DMS 273 treated with DMSO at 0.1 percent for 48 hours (cell line): ENCODE measurements at regions not wholly inside any gene's neighbourhood (a gene's known extent, or its start where the extent isn't known, plus 50 kb on each side); places are given as distances from the start of the nearest gene placed in this dataset.
A peak's percentile ranks its signal among the peaks of the same experiment; 100 is the strongest.

Source experiments
- DNase-seq: peaks from one replicate; lab custom pipeline; 2025; lab: John Stamatoyannopoulos, UW

DNA sequence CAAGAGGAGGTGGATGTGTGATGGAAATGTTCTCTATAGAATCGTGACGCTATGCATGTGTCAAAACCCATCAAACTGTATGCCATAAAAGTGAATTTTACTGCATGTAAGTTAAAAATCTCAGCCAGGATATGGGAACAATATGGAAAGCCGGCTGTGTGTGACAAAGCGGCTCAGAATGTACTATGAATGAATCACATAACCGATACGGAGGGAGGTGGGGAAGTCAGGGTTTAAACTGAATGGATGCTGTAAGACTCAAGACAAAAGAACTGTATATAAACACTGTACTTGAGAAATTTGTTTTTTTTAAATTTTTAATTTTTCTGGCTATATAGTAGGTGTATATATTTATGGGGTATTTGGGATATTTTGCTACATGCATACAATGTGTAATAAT lies 111.6 kb upstream of the PDE4B start:
- no peak for DNase-seq

DNA sequence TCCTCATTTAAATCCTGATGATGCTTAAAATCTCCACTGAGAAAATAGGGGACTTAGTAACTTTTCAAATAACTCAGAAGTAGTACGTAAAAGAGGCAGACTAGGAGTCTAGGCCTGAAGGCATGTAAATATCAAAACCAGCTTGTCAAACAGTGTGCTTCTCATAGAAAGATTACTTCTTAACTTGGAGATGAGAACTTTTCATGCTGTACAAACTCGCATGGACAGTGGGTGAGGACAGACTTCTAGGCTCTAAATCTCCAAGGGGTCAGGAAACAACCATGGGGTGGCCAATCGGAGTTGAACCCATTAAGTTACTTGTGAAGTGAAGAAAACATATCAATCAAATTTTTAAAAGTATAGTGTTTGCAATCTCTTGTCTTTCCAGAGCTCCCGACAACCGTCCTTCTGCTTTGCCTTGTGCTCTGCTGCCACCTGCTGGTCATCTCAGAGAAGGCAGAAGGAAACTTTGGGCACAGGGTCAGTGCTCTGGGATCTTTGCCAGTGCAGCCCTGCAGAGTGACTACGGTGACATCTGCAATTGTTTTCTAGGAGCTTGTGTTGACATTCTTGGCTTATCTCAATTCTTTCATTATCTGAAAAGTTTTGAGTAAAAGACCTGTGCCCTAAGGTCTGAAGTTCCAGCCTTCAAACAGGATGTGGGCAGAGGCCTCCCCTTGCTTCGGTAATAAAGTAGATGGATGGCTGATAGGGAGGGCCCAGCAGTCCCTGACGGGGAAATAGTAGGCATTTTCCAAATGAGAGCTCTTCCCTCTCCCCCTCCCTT lies 105.1 kb upstream of the PDE4B start:
- DNase-seq, result peak; percentile 14

DNA sequence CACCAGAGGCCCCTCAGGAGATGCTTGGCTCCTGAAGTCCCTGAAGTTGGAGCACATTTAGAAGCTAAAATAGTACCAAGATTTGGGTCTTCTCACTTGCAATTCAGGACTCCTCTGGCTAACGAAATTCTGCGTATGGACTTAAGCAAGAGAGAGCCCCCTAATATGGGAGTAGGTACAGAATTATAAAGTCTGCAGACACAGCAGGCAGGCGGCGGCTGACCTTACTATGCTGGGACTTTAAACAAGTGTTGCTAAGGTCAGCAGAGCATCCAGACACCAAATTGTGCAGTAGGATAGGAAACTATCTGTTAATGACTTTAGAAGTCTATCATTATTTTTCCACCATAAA lies 104.5 kb upstream of the PDE4B start:
- no peak for DNase-seq

- no peak for DNase-seq
These were observed 103.8 kb upstream of the PDE4B start for GRCh38 chr1:65688848-65689247.

GRCh38 chr1:65691152-65691900 lies 101.4 kb upstream of the PDE4B start:
- DNase-seq, result no peak

DNA sequence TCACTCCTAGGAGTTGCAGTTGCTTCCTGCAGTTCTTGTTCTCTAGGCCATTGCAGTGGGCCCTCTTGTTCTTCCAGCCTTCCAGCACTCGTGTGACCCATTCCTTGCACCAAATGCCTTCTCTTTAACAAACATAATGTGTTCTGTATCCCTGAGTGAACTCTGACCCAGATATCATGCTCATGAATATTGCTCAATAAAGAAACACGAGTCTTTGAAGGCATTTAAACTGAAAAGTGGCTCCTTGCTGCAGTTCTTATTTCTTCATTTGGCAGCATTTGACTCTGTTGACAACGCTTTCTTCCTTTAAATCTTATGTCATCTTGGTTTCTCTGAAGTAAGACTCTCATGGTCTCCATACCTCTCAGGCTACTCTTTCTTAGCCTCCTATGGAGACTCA lies 100.7 kb upstream of the PDE4B start:
- no peak for DNase-seq

DNA sequence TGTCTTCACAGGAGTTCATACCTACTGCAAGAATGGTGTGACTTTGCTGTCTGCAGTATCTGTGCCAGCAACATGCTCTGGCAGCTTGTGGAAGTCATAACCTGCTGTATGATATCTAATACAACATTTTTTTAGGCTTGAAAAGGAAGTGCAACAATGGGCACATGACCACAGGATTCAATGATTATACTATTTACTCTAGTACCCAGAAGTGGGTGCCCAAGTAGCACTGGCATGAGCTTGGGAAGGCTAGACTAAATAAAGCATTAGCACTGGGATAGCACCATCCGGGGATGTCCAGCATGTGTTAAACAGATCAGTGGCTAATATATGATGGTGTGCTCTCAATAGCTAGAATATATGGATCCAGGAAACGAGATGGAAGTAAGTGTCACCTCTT lies 98.6 kb upstream of the PDE4B start:
- no peak for DNase-seq

GRCh38 chr1:65694933-65695332 lies 97.8 kb upstream of the PDE4B start:
- no peak for DNase-seq

- DNase-seq, result no peak
These were observed 94.1 kb upstream of the PDE4B start for GRCh38 chr1:65698590-65698989.

- no peak for DNase-seq
These were observed 88.8 kb upstream of the PDE4B start for GRCh38 chr1:65703853-65704252.

GRCh38 chr1:65704318-65704717 lies 88.4 kb upstream of the PDE4B start:
- DNase-seq, result no peak

DNA sequence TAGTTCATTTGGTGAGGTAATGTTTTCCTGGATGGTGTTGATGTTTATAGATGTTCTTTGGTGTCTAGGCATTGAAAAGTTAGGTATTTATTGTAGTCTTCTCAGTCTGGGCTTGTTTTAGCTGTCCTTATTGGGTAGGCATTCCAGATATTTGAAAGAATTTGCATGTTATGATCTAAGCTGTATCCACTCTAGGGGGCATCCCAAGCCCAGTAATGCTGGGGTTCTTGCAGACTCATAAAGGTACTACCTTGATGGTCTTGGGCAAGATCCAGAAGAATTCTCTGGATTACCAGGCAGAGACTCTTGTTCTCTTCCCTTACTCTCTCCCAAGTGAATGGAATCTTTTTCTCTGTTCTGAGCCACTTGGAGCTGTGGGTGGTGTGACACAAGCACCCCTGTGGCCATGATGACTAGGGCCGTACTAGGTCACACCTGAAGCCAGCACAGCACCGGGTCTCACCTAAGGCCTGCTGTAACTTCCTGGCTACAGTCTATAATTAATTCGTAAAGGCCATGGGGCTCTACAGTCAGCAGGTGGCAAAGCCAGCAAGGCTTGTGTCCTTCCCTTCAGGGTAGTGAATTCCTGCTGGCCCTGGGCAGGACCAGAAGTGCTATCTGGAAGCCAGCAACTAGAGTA lies 74.8 kb upstream of the PDE4B start:
- no peak for DNase-seq

DNA sequence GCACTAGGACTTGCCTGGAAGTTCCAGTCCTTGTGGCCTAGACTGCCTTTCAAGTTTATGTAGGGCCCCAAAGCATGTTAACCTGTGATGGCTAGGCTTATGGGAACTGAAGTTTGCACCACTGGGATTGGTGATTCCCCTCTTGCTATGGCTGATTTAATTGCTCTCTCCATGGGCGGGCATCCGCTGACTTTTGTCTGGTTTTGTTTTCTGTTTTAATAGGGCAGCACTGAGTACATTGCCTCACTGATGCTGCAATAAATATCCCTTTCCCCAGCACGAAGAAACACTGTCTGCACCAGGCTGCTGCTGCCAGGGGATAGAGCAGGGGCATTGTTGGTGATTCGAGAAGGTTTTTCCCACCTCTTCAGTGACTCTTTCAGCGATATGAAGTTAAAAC lies 73.3 kb upstream of the PDE4B start:
- no peak for DNase-seq

- DNase-seq, result peak; percentile 39
These were observed 70.2 kb upstream of the PDE4B start for GRCh38 chr1:65722461-65722860.

GRCh38 chr1:65724151-65724550 lies 68.5 kb upstream of the PDE4B start:
- peak; percentile 81 for DNase-seq

DNA sequence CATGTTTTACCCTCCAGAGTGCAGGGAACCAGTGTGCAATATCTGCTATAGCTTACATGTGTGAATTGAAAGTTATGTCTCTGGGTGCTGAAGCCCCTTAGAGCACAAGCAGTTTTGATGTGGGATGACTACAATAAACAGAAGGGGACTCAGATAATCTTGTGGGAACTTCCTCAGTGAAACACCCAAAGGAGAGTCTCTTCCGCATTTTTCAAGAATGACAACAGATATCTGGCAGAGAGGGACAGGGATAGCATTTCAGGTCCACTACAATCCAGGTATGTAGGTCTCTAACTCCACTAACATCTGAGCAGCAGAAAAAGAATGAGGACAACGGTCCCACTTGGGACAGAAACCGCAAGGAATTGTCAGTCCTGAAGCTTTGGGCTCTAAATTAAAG lies 67.6 kb upstream of the PDE4B start:
- no peak for DNase-seq

DNA sequence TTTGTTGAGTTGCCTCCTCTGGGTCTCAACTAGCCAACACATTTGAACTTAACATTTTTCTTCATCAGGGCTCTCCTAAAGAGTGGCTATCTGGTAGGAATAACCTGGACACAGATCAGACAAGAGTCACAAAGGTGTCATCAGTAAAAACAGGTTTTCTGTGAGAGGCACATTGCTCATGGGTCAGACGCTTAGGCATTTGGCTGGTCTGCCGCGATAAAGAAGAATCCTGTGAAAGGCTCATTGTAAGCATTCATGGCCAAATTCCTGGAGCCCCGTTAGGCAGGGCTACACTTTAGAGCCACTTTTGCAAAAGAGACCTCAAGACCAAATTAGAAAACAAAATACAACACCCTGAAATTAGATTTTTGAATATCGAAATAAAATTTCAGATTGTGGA lies 64.2 kb upstream of the PDE4B start:
- DNase-seq, result no peak

- no peak for DNase-seq
These were observed 63.4 kb upstream of the PDE4B start for GRCh38 chr1:65729259-65729658.

- no peak for DNase-seq
These were observed 57.7 kb upstream of the PDE4B start for GRCh38 chr1:65734979-65735378.

- no peak for DNase-seq
These were observed 50.7 kb upstream of the PDE4B start for GRCh38 chr1:65741993-65742392.
